Activated CD8-positive, alpha-beta memory T cell treated with anti-CD3 and anti-CD28 coated beads for 36 hours (primary cell): ENCODE measurements at regions not wholly inside any gene's neighbourhood (a gene's known extent, or its start where the extent isn't known, plus 50 kb on each side); places are given as distances from the start of the nearest gene placed in this dataset.
"Not testable (repeated sequence)": the region's sequence is repeated elsewhere in the genome, so short reads cannot be mapped to it uniquely, and the experiment has no call there.

ENCODE experiments used
- CTCF ChIA-PET: fragments of 350-600 bp; sonication (Branson Sonifier 250); formaldehyde crosslinking; loops from one replicate; lab custom pipeline; 2021; ENCODE audit warnings: antibody characterized with exemption; lab: Charles Lee
- POLR2A ChIA-PET: fragments of 350-600 bp; sonication (Branson Sonifier 250); formaldehyde crosslinking; loops from one replicate; lab custom pipeline; 2021; ENCODE audit warnings: antibody characterized with exemption; lab: Charles Lee

- POLR2A ChIA-PET = interaction anchor here (0.7 to 1.3 kb wide), 3 partner anchors 136 to 572 kb away, joined by 3 to 4 read pairs (median 4); partner anchors contain the start of gene ERV3-1
- CTCF ChIA-PET = no interaction called here
Observed at GRCh38 chr7:65509368-65510186, 135.9 kb downstream of the ZNF92 start.

GRCh38 chr7:65510187-65510538 is 136.5 kb downstream of the ZNF92 start:
- CTCF ChIA-PET = not testable (repeated sequence)

GRCh38 chr7:65519751-65520150 is 146.1 kb downstream of the ZNF92 start:
- POLR2A ChIA-PET, CTCF ChIA-PET: not testable (repeated sequence)

More at GRCh38 chr7:65510187-65510538, 136.5 kb downstream of the ZNF92 start:
- POLR2A ChIA-PET = interaction anchor here (1.3 kb wide), 1 partner anchor 504 kb away, joined by 4 read pairs; the partner anchor contains the start of gene ERV3-1

- CTCF ChIA-PET, POLR2A ChIA-PET: not testable (repeated sequence)
Observed at GRCh38 chr7:65545465-65546161, 172.0 kb downstream of the ZNF92 start.

- CTCF ChIA-PET, POLR2A ChIA-PET: not testable (repeated sequence)
Observed at GRCh38 chr7:65549589-65550443, 176.2 kb downstream of the ZNF92 start.

- POLR2A ChIA-PET, CTCF ChIA-PET: not testable (repeated sequence)
Observed at GRCh38 chr7:65550444-65550809, 176.8 kb downstream of the ZNF92 start.

GRCh38 chr7:65551042-65551441 is 177.4 kb downstream of the ZNF92 start:
- CTCF ChIA-PET, POLR2A ChIA-PET: not testable (repeated sequence)

- CTCF ChIA-PET, POLR2A ChIA-PET: not testable (repeated sequence)
Observed at GRCh38 chr7:65554553-65555476, 181.2 kb downstream of the ZNF92 start.

- POLR2A ChIA-PET, CTCF ChIA-PET: not testable (repeated sequence)
Observed at GRCh38 chr7:65558584-65558983, 184.9 kb downstream of the ZNF92 start.

- CTCF ChIA-PET, POLR2A ChIA-PET: not testable (repeated sequence)
Observed at GRCh38 chr7:65561786-65562372, 188.2 kb downstream of the ZNF92 start.

GRCh38 chr7:65562522-65562921 is 188.9 kb downstream of the ZNF92 start:
- POLR2A ChIA-PET, CTCF ChIA-PET: not testable (repeated sequence)

- CTCF ChIA-PET, POLR2A ChIA-PET: not testable (repeated sequence)
Observed at GRCh38 chr7:65563333-65563732, 189.7 kb downstream of the ZNF92 start.

GRCh38 chr7:65568226-65568625 is 194.6 kb downstream of the ZNF92 start:
- POLR2A ChIA-PET = not testable (repeated sequence)

GRCh38 chr7:65570990-65571389 is 197.3 kb downstream of the ZNF92 start:
- CTCF ChIA-PET, POLR2A ChIA-PET: not testable (repeated sequence)

More at GRCh38 chr7:65568226-65568625, 194.6 kb downstream of the ZNF92 start:
- CTCF ChIA-PET = not testable (repeated sequence)

GRCh38 chr7:65572581-65572980 is 198.9 kb downstream of the ZNF92 start:
- POLR2A ChIA-PET, CTCF ChIA-PET: not testable (repeated sequence)

- CTCF ChIA-PET, POLR2A ChIA-PET: not testable (repeated sequence)
Observed at GRCh38 chr7:65576370-65576769, 202.7 kb downstream of the ZNF92 start.

GRCh38 chr7:65582518-65583119 is 209.0 kb downstream of the ZNF92 start:
- CTCF ChIA-PET, POLR2A ChIA-PET: not testable (repeated sequence)

GRCh38 chr7:65602495-65602894 is 228.8 kb downstream of the ZNF92 start:
- CTCF ChIA-PET, POLR2A ChIA-PET: not testable (repeated sequence)
